IPS DF 19.7 (cell line): ENCODE measurements at regions not wholly inside any gene's neighbourhood (a gene's known extent, or its start where the extent isn't known, plus 50 kb on each side); places are given as distances from the start of the nearest gene placed in this dataset.
"Not testable (repeated sequence)": the region's sequence is repeated elsewhere in the genome, so short reads cannot be mapped to it uniquely, and the experiment has no call there.

Experiments used
- DNase-seq: peaks from one replicate; pipeline ENCODE4 v3.0.0-alpha.2; 2013; ENCODE audit warnings: low read depth, low spot score

- no peak for DNase-seq
Measured at GRCh38 chr15:26126819-26127387, 263.8 kb upstream of the ATP10A start.

GRCh38 chr15:26126070-26126469 lies 262.9 kb upstream of the ATP10A start:
- no peak for DNase-seq

- no peak for DNase-seq
Measured at GRCh38 chr15:26125664-26126063, 262.5 kb upstream of the ATP10A start.

- no peak for DNase-seq
Measured at GRCh38 chr15:26119322-26119721, 256.2 kb upstream of the ATP10A start.

GRCh38 chr15:26115229-26115943 lies 252.3 kb upstream of the ATP10A start:
- DNase-seq = no peak

GRCh38 chr15:26114128-26114527 lies 251.0 kb upstream of the ATP10A start:
- DNase-seq = not testable (repeated sequence)

GRCh38 chr15:26113296-26113695 lies 250.2 kb upstream of the ATP10A start:
- DNase-seq = no peak

GRCh38 chr15:26109203-26109602 lies 246.1 kb upstream of the ATP10A start:
- DNase-seq = no peak

- DNase-seq = no peak
Measured at GRCh38 chr15:26106556-26106955, 243.4 kb upstream of the ATP10A start.

GRCh38 chr15:26103002-26103404 lies 239.9 kb upstream of the ATP10A start:
- DNase-seq = no peak

GRCh38 chr15:26102365-26102764 lies 239.2 kb upstream of the ATP10A start:
- DNase-seq = no peak

- DNase-seq = no peak
Measured at GRCh38 chr15:26101443-26101842, 238.3 kb upstream of the ATP10A start.

GRCh38 chr15:26098801-26099200 lies 235.7 kb upstream of the ATP10A start:
- no peak for DNase-seq

- no peak for DNase-seq
Measured at GRCh38 chr15:26097216-26097615, 234.1 kb upstream of the ATP10A start.

GRCh38 chr15:26096581-26096980 lies 233.5 kb upstream of the ATP10A start:
- DNase-seq = no peak

GRCh38 chr15:26095710-26096330 lies 232.7 kb upstream of the ATP10A start:
- DNase-seq = no peak

- DNase-seq = no peak
Measured at GRCh38 chr15:26091184-26091583, 228.1 kb upstream of the ATP10A start.

- DNase-seq = no peak
Measured at GRCh38 chr15:26087881-26088280, 224.8 kb upstream of the ATP10A start.

- DNase-seq = no peak
Measured at GRCh38 chr15:26087395-26087794, 224.3 kb upstream of the ATP10A start.

GRCh38 chr15:26084771-26085170 lies 221.6 kb upstream of the ATP10A start:
- no peak for DNase-seq

- DNase-seq = no peak
Measured at GRCh38 chr15:26083896-26084295, 220.8 kb upstream of the ATP10A start.

- no peak for DNase-seq
Measured at GRCh38 chr15:26083457-26083856, 220.3 kb upstream of the ATP10A start.
